ENCODE measurements at regions not wholly inside any gene's neighbourhood (a gene's known extent, or its start where the extent isn't known, plus 50 kb on each side); places are given as distances from the start of the nearest gene placed in this dataset.

DNA sequence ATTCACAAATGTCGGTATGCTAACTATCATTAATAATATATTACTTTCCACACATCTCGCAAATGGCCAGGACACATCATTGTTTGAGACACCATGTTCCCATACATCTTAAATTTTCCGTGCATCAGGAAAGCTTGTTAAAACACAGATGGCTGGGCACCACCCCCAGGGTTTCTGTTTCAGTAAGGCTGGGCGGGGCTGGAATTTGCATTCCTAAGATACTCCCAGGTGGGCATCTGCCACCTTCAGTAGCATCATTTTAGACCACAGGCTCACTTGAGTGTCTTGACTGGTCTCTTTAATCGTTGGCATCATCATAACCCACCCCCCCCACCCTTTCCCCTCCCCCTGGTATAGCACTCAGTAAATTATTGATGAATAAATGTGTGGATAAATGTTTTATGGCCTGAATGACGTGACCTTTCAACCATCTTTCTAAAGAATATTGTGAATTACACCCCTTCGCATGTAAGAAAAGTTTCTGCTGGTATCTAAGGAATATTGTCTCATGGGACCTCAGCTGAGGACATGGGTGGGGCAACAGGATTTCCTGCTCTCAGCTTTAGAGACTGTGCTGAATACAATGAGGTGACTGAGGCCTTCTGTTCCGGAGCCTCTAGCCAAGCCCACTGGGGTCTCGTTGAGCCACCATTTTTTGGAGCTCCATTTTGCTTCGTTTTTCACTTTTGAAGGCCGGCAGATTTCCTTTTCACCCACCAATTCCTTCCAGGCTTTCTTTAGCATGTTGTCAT, 124.1 kb upstream of the NEDD9 start:
- no peak for TF ChIP-seq FOXM1 (IDR thresholded peaks at IDR 0.05; ENCODE audit: low read depth)
- no peak for TF ChIP-seq CTCF (IDR thresholded peaks at IDR 0.05)
- no peak for TF ChIP-seq GABPA (IDR thresholded peaks at IDR 0.05; ENCODE audit: low read depth)
- no peak for TF ChIP-seq USF1 (IDR thresholded peaks at IDR 0.05; ENCODE audit: borderline replicate concordance, low read depth)
- no peak for TF ChIP-seq SIN3A (IDR thresholded peaks at IDR 0.05; ENCODE audit: borderline replicate concordance, low read depth, low read length)
- TF ChIP-seq EZH2phosphoT487 (IDR thresholded peaks at IDR 0.05; ENCODE audit: borderline replicate concordance, low read depth) = no peak
- TF ChIP-seq PBX3 (IDR thresholded peaks at IDR 0.05) = no peak
- no peak for TF ChIP-seq JUND (IDR thresholded peaks at IDR 0.05)
- no peak for TF ChIP-seq RFX5 (IDR thresholded peaks at IDR 0.05; ENCODE audit: low read length)
- no peak for TF ChIP-seq YY1 (IDR thresholded peaks at IDR 0.05; ENCODE audit: low read depth)
- no peak for TF ChIP-seq RXRA (IDR thresholded peaks at IDR 0.05; ENCODE audit: borderline replicate concordance, low read depth)
- no peak for TF ChIP-seq RCOR1 (IDR thresholded peaks at IDR 0.05; ENCODE audit: low read length)
- TF ChIP-seq USF2 (IDR thresholded peaks at IDR 0.05; ENCODE audit: borderline replicate concordance, low read depth, low read length) = no peak
- no peak for TF ChIP-seq MAX (IDR thresholded peaks at IDR 0.05; ENCODE audit: low read depth)
